HUES6 (cell line): ENCODE measurements at regions not wholly inside any gene's neighbourhood (a gene's known extent, or its start where the extent isn't known, plus 50 kb on each side); places are given as distances from the start of the nearest gene placed in this dataset.
"Not testable (repeated sequence)": the region's sequence is repeated elsewhere in the genome, so short reads cannot be mapped to it uniquely, and the experiment has no call there.

Experiments used
- H3K27ac ChIP-seq: 2 replicates; pipeline ENCODE4 v1.7.0; 2013; ENCODE audit warnings: low read depth, mild to moderate bottlenecking, low read length, inconsistent platforms
- H3K27me3 ChIP-seq: 2 replicates; pipeline ENCODE4 v1.6.1; 2013; ENCODE audit warnings: low read length; ENCODE audit not compliant: control insufficient read depth, insufficient read depth
- H3K36me3 ChIP-seq: 2 replicates; pipeline ENCODE4 v1.6.1; 2013; ENCODE audit warnings: low read length; ENCODE audit not compliant: control insufficient read depth, insufficient read depth
- H3K4me1 ChIP-seq: 2 replicates; pipeline ENCODE4 v1.6.1; 2013; ENCODE audit warnings: low read length; ENCODE audit not compliant: control insufficient read depth, insufficient read depth
- H3K4me3 ChIP-seq: 2 replicates; pipeline ENCODE4 v1.5.1; 2013; ENCODE audit warnings: low read depth, low read length
- H3K9ac ChIP-seq: one replicate; pipeline ENCODE4 v1.6.1; 2013; ENCODE audit warnings: mild to moderate bottlenecking, low read length
- H3K9me3 ChIP-seq: 2 replicates; pipeline ENCODE4 v1.6.1; 2013; ENCODE audit warnings: low read depth, low read length; ENCODE audit not compliant: control insufficient read depth, insufficient read depth

GRCh38 chr14:101315802-101316296 is 245.4 kb upstream of the DIO3 start:
- H3K9ac ChIP-seq: no peak overlapping the region
- H3K27me3 ChIP-seq: no peaks in the 10 kb centered on the region
- peaks cover 32% of the 10 kb centered on the region for H3K9me3 ChIP-seq
- H3K36me3 ChIP-seq: no peaks in the 10 kb centered on the region
- no peaks in the 10 kb centered on the region for H3K4me1 ChIP-seq
- H3K27ac ChIP-seq: no peak overlapping the region
- no peak overlapping the region for H3K4me3 ChIP-seq

GRCh38 chr14:101318271-101318670 is 243.0 kb upstream of the DIO3 start:
- H3K9ac ChIP-seq: no peak overlapping the region
- no peaks in the 10 kb centered on the region for H3K27me3 ChIP-seq
- H3K36me3 ChIP-seq: no peaks in the 10 kb centered on the region
- peaks cover 32% of the 10 kb centered on the region for H3K9me3 ChIP-seq
- H3K27ac ChIP-seq: no peak overlapping the region
- no peaks in the 10 kb centered on the region for H3K4me1 ChIP-seq
- no peak overlapping the region for H3K4me3 ChIP-seq

GRCh38 chr14:101320396-101320795 is 240.9 kb upstream of the DIO3 start:
- Histone ChIP-seq H3K4me3 (no peak overlapping the region), H3K36me3 (no peaks in the 10 kb centered on the region), H3K9ac (no peak overlapping the region), H3K27ac (no peak overlapping the region), H3K4me1 (no peaks in the 10 kb centered on the region), H3K9me3 (peaks cover 37% of the 10 kb centered on the region), H3K27me3 (no peaks in the 10 kb centered on the region)

GRCh38 chr14:101322223-101322622 is 239.1 kb upstream of the DIO3 start:
- Histone ChIP-seq H3K4me1 (no peaks in the 10 kb centered on the region), H3K9me3 (peaks cover 18% of the 10 kb centered on the region), H3K27me3 (no peaks in the 10 kb centered on the region), H3K27ac (no peak overlapping the region), H3K4me3 (no peak overlapping the region), H3K36me3 (no peaks in the 10 kb centered on the region), H3K9ac (no peak overlapping the region)

- Histone ChIP-seq H3K9me3 (peaks cover 16% of the 10 kb centered on the region), H3K36me3 (no peaks in the 10 kb centered on the region), H3K27ac (no peak overlapping the region), H3K4me1 (no peaks in the 10 kb centered on the region), H3K9ac (no peak overlapping the region), H3K27me3 (no peaks in the 10 kb centered on the region), H3K4me3 (no peak overlapping the region)
Observed at GRCh38 chr14:101323111-101323510, 238.2 kb upstream of the DIO3 start.

DNA sequence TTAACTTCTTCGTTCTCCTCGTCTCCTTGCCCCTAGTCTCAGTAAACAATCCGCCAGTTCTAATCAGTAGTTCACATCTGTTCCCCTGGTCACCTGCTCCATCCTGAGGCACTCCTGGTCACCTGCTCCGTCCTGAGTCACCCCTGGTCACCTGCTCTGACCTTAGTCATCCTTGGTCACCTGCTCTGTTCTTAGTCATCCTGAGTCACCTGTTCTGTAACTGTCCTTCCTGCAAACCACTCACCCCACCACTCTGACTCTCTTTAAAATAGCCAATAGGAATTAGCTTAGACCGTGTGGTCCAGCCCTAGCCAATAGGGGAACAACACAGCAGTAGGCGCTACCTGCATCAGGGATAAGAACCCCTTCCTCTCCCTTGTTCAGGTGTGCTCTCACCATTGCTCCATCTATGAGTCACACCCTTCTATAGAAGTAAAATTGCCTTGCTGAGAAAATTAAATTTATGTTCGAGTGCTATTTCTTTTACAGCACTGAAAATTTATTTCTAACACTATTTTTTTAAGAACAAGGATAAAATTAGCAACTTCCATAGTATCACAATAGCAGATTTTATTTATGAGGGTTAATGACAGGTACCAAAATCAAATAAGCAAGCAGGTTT is 237.6 kb upstream of the DIO3 start:
- H3K27ac ChIP-seq, H3K27me3 ChIP-seq, H3K4me3 ChIP-seq, H3K9ac ChIP-seq, H3K4me1 ChIP-seq, H3K36me3 ChIP-seq: not testable (repeated sequence)
- H3K9me3 ChIP-seq: peaks cover 16% of the 10 kb centered on the region

GRCh38 chr14:101325319-101325718 is 236.0 kb upstream of the DIO3 start:
- no peaks in the 10 kb centered on the region for H3K36me3 ChIP-seq
- H3K27me3 ChIP-seq: no peaks in the 10 kb centered on the region
- H3K4me1 ChIP-seq: no peaks in the 10 kb centered on the region
- no peak overlapping the region for H3K9ac ChIP-seq
- peaks cover 16% of the 10 kb centered on the region for H3K9me3 ChIP-seq
- no peak overlapping the region for H3K27ac ChIP-seq
- H3K4me3 ChIP-seq: no peak overlapping the region

DNA sequence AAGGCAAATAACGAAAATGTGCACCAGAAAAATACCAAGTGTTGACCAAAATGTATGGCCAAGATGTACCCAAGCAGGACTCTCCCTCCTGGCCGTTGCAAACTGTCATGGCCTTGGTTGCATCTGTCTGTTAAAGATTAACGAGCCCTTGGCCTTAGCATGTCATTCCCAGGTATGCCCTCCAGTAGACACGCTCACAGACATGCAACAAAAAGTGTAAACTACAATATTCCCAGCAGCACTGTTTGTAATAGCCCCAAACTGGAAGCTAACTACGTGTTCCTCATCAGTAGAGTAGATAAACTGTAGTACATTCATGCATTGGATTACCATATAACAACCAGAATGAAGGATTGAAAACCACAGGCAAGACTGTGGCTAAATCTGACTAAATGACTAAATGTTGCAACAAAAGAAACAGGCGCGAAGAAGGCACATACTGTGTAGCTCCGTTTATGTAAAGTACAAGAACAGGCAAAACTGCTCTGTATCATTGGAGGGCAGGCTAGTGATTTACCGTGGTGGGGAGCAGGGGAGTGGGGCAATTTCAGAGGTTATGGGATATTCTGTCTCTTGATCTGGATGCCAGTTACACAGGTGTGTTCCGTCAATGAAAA is 232.8 kb upstream of the DIO3 start:
- no peaks in the 10 kb centered on the region for H3K4me1 ChIP-seq
- no peak overlapping the region for H3K27ac ChIP-seq
- no peaks in the 10 kb centered on the region for H3K36me3 ChIP-seq
- no peaks in the 10 kb centered on the region for H3K27me3 ChIP-seq
- peaks cover 9% of the 10 kb centered on the region for H3K9me3 ChIP-seq
- H3K4me3 ChIP-seq: no peak overlapping the region
- H3K9ac ChIP-seq: no peak overlapping the region

DNA sequence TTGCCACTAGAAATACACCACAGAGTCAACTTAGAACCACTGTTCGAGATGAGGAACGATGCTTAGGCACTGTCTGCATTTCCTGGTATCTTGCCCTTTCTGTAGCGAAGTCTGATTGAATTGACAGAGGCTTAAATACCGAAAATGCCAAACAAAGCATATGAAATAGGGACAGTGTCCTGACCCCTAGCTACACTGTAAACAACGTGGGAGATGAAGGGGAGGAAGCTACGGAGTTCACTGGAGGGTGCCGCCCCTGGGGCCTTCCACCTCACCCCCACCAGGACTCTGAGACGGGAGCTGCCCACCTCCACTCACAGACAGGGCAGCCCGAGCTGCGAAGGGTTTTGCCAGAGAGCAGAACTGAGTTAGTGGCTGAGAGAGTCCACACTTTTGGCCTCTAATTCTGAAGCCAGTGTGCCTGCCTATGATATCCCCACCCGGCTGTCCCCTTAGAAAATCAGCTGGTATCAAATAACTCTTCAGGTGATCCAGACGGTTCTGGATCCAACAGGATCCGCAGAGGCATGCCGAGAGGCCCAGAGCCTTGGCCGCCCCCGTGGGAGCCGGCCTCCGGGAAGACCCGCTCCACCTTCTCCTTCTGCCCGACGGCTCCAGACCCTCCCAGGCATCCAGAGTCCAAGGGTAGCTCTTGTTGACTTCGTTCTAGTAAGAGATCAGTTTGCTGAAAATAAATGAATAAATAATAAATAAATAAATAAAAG is 230.7 kb upstream of the DIO3 start:
- Histone ChIP-seq H3K27me3 (no peaks in the 10 kb centered on the region), H3K4me3 (no peak overlapping the region), H3K9ac (no peak overlapping the region), H3K4me1 (no peaks in the 10 kb centered on the region), H3K27ac (no peak overlapping the region), H3K9me3 (no peaks in the 10 kb centered on the region), H3K36me3 (no peaks in the 10 kb centered on the region)

- Histone ChIP-seq H3K27ac (no peak overlapping the region), H3K4me1 (no peaks in the 10 kb centered on the region), H3K9ac (no peak overlapping the region), H3K27me3 (no peaks in the 10 kb centered on the region), H3K4me3 (no peak overlapping the region), H3K9me3 (no peaks in the 10 kb centered on the region), H3K36me3 (no peaks in the 10 kb centered on the region)
Observed at GRCh38 chr14:101331141-101331525, 230.2 kb upstream of the DIO3 start.

DNA sequence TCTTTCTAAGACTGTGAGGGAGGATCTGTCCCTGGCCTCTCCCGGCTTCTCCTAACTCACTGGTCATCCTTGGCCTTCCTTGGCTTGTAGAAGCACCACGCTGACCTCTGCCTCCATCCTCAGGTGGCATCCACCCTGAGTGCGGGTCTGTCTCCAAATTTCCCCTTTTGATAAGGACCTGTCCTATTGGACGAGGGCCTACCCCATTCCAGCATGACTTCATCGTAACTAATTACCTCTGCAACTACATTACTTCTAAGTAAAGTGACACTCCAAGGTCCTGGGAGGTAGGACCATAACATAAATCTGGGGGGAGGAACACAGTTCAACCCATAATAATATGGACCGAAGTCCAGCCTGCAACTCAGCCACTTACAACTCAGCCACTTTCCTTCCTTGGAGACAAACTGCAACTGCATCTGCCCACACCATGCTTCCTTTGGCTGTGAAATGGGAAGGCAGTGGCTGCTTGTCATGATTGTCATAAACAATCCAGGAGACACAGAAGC is 229.6 kb upstream of the DIO3 start:
- Histone ChIP-seq H3K27me3 (peaks cover under 1% of the 10 kb centered on the region; the same call in 1 of the 2 replicates), H3K4me1 (no peaks in the 10 kb centered on the region), H3K4me3 (no peak overlapping the region), H3K36me3 (no peaks in the 10 kb centered on the region), H3K27ac (no peak overlapping the region), H3K9ac (no peak overlapping the region), H3K9me3 (no peaks in the 10 kb centered on the region)
